MV-4-11 (cell line): ENCODE measurements at regions not wholly inside any gene's neighbourhood (a gene's known extent, or its start where the extent isn't known, plus 50 kb on each side); places are given as distances from the start of the nearest gene placed in this dataset.

Experiments used
- DNase-seq: peaks from one replicate; lab custom pipeline; 2025; lab: John Stamatoyannopoulos, UW

- no peak for DNase-seq
Observed at GRCh38 chr17:5785867-5786509, 201.7 kb upstream of the NLRP1 start.

- no peak for DNase-seq
Observed at GRCh38 chr17:5786510-5786875, 202.2 kb upstream of the NLRP1 start.

DNA sequence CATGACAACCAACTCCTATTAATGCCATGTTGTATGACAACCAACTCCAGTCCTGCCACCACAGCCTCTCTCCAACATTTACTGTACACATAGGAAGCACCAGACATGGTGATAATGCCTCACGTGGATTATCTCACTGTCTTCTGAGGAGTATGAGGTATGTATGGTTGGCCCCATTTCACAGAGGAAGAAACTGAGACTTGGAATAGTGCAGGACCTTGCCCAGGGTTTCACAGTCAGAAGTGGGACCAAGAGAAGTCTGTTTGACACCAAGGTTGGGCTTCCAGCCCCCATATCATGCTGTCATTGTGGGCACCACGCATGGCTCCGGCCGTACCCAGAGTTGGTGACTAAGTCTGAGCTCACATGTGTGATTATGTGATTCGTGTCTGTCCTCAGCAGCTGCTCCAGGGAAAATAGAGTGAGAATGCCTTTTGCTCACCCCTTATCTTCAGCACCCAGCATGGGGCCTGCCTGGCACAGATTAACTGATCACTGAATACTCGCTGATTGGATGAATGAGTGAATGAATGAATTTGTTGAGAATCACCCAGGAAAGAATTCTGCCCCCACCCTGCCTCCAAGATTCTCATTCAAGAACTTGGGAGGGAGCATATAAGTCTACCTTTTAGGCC, 204.1 kb upstream of the NLRP1 start:
- DNase-seq = no peak

- no peak for DNase-seq
Observed at GRCh38 chr17:5789528-5789927, 205.2 kb upstream of the NLRP1 start.

GRCh38 chr17:5793157-5793556, 208.8 kb upstream of the NLRP1 start:
- no peak for DNase-seq

GRCh38 chr17:5793899-5794298, 209.6 kb upstream of the NLRP1 start:
- no peak for DNase-seq

DNA sequence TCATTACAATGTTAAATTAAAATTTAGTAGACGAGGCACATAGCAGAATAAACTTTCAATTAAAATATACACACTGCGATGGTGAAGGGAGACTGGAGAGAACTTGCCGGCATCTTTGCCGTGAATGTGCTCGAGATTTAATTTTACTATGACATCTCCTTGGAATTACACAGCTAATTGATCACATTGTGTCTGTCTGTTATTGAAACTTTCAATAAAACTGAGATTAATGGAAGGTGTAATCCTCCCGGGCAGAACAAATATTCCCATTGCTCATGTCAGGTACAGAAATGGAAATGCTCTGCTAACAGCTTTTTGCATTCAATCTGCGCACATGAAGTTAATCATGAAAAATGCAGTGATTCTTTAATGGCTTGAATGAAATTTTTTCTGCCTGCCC, 210.1 kb upstream of the NLRP1 start:
- no peak for DNase-seq

- DNase-seq = no peak
Observed at GRCh38 chr17:5794881-5795506, 210.7 kb upstream of the NLRP1 start.

DNA sequence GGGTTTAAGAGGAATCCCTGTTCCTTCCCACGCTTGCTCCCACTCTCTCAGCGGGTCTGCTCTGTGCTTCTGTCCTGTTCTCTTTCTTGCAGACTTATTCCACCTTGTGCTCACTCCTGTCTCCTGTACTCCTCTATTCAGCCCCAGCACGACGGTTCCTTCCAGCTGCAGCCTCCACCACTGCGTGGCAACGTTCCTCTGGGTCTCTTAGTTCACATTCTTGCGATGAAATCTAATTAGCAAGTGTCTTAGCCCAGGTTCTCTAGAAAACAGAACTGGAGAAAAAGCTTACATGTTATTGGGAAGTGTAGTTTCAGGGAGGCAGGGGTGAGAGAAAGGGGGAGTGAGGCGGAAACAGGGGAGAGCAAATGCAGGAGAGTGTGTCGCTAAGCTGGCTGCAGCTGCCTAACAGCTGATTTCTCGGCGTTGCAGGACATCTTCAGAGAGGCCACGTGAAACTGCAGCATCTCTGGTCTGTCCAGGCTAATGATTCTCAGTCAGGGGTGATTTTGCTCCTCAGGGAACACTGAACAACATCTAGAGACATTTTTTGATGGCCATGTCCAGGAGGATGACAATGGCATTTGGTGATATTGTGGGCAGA, 213.2 kb upstream of the NLRP1 start:
- no peak for DNase-seq

- no peak for DNase-seq
Observed at GRCh38 chr17:5798094-5798493, 213.8 kb upstream of the NLRP1 start.

DNA sequence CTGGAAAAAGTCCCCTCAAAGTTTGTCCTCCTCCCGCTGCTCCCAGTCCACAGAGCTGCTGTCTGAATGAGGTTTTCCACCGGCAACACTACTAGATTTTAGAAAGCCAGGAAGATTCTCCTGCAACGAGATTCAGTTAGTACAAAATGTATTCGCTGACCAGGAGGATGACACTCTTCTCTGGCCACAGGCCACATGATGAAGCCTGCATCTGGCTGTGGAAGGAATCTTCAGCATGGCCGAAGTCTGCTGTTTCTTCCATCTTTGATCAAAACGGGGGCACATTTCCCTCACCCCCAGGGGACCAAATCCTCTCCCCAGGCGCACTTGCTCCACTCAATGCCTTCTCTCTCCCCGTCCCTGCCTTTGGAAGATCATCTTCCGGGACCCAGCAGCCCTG, 215.8 kb upstream of the NLRP1 start:
- DNase-seq = no peak

- no peak for DNase-seq
Observed at GRCh38 chr17:5800646-5801045, 216.3 kb upstream of the NLRP1 start.

DNA sequence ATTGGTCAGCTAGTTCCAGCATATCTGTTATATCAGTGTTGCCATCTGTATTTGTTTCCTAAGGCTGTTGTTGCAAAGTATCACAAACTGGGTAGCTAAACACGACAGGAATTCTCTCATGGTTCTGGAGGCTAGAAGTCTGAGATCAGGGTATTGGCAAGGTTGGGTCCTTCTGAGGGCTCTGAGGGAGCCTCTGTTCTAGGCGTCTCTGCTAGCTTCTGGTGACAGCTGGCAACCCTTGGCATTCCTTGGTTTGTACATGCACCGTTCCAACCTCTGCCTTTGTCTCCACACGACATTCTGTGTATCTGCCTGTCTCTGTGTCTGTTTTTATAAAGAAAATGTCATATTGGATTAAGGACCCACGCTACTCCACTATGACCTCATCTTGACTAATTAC, 219.9 kb upstream of the NLRP1 start:
- DNase-seq = no peak

DNA sequence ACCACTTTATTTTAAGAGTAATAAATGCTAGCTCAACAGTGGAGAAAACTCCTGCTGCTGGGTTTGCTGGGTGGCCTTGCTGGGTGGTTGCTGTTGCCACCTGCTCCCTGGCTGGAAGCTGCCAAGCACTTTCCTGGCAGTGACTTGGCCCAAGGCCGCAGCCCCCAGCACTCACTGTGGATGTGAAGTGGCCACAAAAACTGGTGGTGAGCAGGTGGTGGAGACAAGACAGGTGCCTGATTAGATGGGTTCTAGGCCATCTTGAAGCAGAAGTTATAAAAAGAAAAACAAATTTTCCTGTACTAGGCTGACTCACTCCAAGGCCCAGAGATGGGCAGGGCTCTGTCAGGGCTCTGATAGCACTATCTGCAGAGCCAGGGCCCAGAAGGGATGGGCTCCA, 224.7 kb upstream of the NLRP1 start:
- no peak for DNase-seq

- no peak for DNase-seq
Observed at GRCh38 chr17:5809580-5810188, 225.4 kb upstream of the NLRP1 start.

DNA sequence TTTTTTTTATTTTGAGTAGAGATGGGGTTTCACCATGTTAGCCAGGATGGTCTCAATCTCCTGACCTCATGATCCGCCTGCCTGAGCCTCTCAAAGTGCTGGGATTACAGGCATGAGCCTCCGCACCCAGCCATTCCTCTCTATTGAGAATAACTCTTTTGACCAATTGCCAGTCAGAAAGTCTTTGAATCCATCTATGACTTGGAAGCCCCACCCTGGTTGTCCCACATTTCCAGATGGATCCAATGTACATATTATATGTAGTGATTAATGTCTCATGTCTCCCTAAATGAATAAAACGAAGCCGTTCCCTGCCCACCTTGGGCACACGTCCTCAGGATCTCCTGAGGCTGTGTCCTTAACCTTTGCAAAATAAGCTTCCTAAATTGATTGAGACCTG, 228.3 kb upstream of the NLRP1 start:
- DNase-seq = no peak

GRCh38 chr17:5813357-5813756, 229.0 kb upstream of the NLRP1 start:
- DNase-seq = no peak

DNA sequence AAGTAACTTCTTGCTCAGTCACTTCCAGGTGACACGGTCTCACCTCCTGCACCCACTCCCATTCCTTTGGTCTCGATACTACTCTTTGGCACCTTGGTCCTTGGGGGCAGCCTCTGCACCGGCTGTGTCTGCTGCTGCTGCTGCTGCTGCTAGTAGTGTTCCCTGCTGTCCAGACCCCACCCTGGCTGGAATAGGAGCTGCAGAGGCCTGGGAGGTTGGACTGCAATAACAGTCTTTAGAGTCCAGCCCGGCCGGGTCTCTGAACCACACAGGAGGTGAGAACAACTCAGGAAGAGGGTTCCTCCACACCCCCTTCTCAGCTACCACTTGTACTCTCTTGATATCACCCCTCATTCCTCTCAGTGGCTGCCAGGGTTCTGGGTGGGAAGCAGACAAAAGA, 231.1 kb upstream of the NLRP1 start:
- no peak for DNase-seq

DNA sequence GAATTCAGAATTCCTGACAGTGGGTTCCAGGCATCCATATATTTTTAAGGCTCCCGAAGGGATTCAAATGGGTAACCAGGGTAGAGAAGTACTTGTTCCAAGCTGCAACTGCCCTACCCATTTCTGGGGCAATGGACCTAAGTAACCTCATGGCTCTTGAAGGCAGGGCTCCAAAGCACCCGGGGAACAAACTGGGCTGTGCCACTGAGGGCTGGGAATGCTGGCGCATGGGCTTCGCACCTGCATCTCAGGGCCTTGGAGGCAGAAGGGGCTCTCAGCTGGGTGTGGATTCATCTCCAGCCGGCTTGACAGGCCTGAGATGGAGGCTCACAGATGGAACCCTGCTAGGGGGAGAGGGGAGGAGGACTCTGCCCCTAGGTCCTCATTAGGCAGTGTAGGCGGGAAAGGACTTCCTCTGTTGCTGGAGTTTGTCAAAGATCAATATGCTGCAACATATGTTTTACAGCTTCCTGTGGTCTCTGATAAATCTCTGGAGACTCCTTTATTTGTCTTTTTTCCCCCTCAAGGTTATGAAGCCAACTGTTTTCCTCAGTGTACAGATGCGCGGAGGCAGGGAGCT, 232.3 kb upstream of the NLRP1 start:
- no peak for DNase-seq

- DNase-seq = no peak
Observed at GRCh38 chr17:5817475-5818395, 233.4 kb upstream of the NLRP1 start.

DNA sequence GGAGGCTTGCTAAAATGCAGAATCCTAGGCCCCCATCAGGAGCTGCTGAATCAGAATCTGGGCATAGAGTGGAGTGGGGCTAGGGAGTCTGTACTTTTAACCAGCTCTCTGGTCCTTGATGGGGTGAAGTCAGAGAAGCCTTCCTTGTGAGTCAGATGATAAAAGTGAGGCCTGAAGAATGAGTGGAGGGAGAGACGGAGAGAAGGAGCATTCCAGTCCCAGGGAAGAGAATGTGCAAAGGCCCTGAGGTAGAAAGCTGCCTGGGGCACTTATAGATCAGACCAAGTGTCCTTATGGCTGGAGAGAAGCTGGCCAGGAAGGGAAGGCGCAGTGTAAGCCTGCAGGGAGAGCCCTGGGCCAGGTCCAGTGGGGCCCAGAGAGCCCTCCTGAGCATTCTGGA, 235.1 kb upstream of the NLRP1 start:
- no peak for DNase-seq
